IMR-90 (cell line): ENCODE measurements at regions not wholly inside any gene's neighbourhood (a gene's known extent, or its start where the extent isn't known, plus 50 kb on each side); places are given as distances from the start of the nearest gene placed in this dataset.

Source experiments
- ATAC-seq: fragments of 200-7000 bp; cut with Tn5 transposase; 2 replicates; pipeline ENCODE4 v1.9.1; 2020; ENCODE audit warnings: low read depth, mild to moderate bottlenecking, moderate library complexity
- BruUV-seq: library from RNA; stranded (reverse); fragments of 400-500 nt; replicated peaks from 2 replicates; lab custom pipeline; 2021; lab: Mats Ljungman, UMichigan
- CTCF ChIA-PET: fragments of 300-600 bp; formaldehyde crosslinking; extraction: SDS; loops from one replicate; lab custom pipeline; 2021; ENCODE audit warnings: antibody characterized with exemption; lab: Yijun Ruan, JAX
- POLR2A ChIA-PET: fragments of 300-600 bp; sonication (Branson Sonifier 250); formaldehyde crosslinking; loops from one replicate; lab custom pipeline; 2022; ENCODE audit warnings: antibody characterized with exemption; ENCODE audit not compliant: unreplicated experiment; lab: Charles Lee
- DNase-seq: peaks from one replicate; pipeline ENCODE4 v3.0.0; 2013
- H2AFZ ChIP-seq: replicated peaks from 2 replicates; pipeline ENCODE3; 2013; ENCODE audit warnings: low read length, mild to moderate bottlenecking; ENCODE audit not compliant: poor library complexity
- H2AK5ac ChIP-seq: 2 replicates; pipeline ENCODE4 v1.6.1; 2013; ENCODE audit warnings: low read depth, low read length, inconsistent platforms
- H2AK9ac ChIP-seq: replicated peaks from 2 replicates; pipeline ENCODE3; 2013; ENCODE audit warnings: mild to moderate bottlenecking, low read depth, low read length, moderate library complexity; ENCODE audit not compliant: poor library complexity
- H2BK120ac ChIP-seq: 2 replicates; pipeline ENCODE4 v1.6.1; 2013; ENCODE audit warnings: low read depth, low read length, inconsistent platforms
- H2BK15ac ChIP-seq: 3 replicates; pipeline ENCODE4 v1.6.1; 2013; ENCODE audit warnings: low read depth, low read length, inconsistent platforms
- H2BK20ac ChIP-seq: 2 replicates; pipeline ENCODE4 v1.6.1; 2013; ENCODE audit warnings: low read depth, mild to moderate bottlenecking, inconsistent platforms, low read length, moderate library complexity
- H2BK5ac ChIP-seq: 2 replicates; pipeline ENCODE4 v1.6.1; 2013; ENCODE audit warnings: mild to moderate bottlenecking, low read depth, low read length, inconsistent platforms; ENCODE audit not compliant: poor library complexity, severe bottlenecking
- H3K14ac ChIP-seq: replicated peaks from 2 replicates; pipeline ENCODE4 v1.6.1; 2013; ENCODE audit warnings: low read depth, low read length, inconsistent platforms
- H3K18ac ChIP-seq: 2 replicates; pipeline ENCODE4 v1.6.1; 2013; ENCODE audit warnings: low read depth, low read length, control low read depth
- H3K23ac ChIP-seq: 2 replicates; pipeline ENCODE4 v1.6.1; 2013; ENCODE audit warnings: low read depth, low read length, inconsistent platforms
- H3K27ac ChIP-seq: 2 replicates; pipeline ENCODE4 v1.5.1; 2013; ENCODE audit warnings: mild to moderate bottlenecking, control low read depth, low read length; ENCODE audit not compliant: insufficient read depth
- H3K27me3 ChIP-seq: 2 replicates; pipeline ENCODE4 v1.6.1; 2013; ENCODE audit warnings: low read length; ENCODE audit not compliant: control insufficient read depth, insufficient read depth
- H3K36me3 ChIP-seq: 2 replicates; pipeline ENCODE4 v1.6.1; 2013; ENCODE audit warnings: low read length, mixed read lengths; ENCODE audit not compliant: control insufficient read depth, insufficient read depth
- H3K4ac ChIP-seq: 2 replicates; pipeline ENCODE4 v1.6.1; 2013; ENCODE audit warnings: low read depth, low read length, inconsistent platforms
- H3K4me1 ChIP-seq: 2 replicates; pipeline ENCODE4 v1.6.1; 2013; ENCODE audit warnings: low read length, mixed read lengths; ENCODE audit not compliant: control insufficient read depth, insufficient read depth
- H3K4me2 ChIP-seq: 2 replicates; pipeline ENCODE4 v1.6.1; 2013; ENCODE audit warnings: low read depth, mild to moderate bottlenecking, control low read depth, low read length, moderate library complexity
- H3K4me3 ChIP-seq: 2 replicates; pipeline ENCODE4 v1.5.1; 2013; ENCODE audit warnings: low read depth, mild to moderate bottlenecking, control low read depth, low read length, moderate library complexity; ENCODE audit not compliant: insufficient read depth
- H3K56ac ChIP-seq: 2 replicates; pipeline ENCODE4 v1.6.1; 2013; ENCODE audit warnings: low read length, inconsistent platforms; ENCODE audit not compliant: insufficient read depth; ENCODE audit errors: extremely low read depth
- H3K79me1 ChIP-seq, 2 experiments: 2 replicates each; pipeline ENCODE4 v1.6.1; 2013; ENCODE audit warnings: low read length in 2 of 2, inconsistent platforms in 1 of 2, low read depth in 1 of 2
- H3K9ac ChIP-seq: 2 replicates; pipeline ENCODE4 v1.6.1; 2013; ENCODE audit warnings: low read depth, low read length, control low read depth
- H3K9me1 ChIP-seq: 2 replicates; pipeline ENCODE4 v1.6.1; 2013; ENCODE audit warnings: low read length, inconsistent platforms; ENCODE audit not compliant: insufficient read depth
- H3K9me3 ChIP-seq: 2 replicates; pipeline ENCODE4 v1.6.1; 2013; ENCODE audit warnings: low read length; ENCODE audit not compliant: control insufficient read depth, insufficient read depth
- H4K20me1 ChIP-seq: 2 replicates; pipeline ENCODE4 v1.6.1; 2013; ENCODE audit warnings: low read length, inconsistent platforms; ENCODE audit not compliant: insufficient read depth
- H4K5ac ChIP-seq: 2 replicates; pipeline ENCODE4 v1.6.1; 2013; ENCODE audit warnings: mild to moderate bottlenecking, low read depth, low read length, control low read depth
- H4K8ac ChIP-seq, 2 experiments: 2 replicates each; pipeline ENCODE4 v1.6.1; 2013; ENCODE audit warnings: low read depth in 2 of 2, low read length in 2 of 2, control low read depth in 1 of 2, inconsistent platforms in 1 of 2
- H4K91ac ChIP-seq: 2 replicates; pipeline ENCODE4 v1.6.1; 2013; ENCODE audit warnings: low read depth, low read length, inconsistent platforms; ENCODE audit not compliant: insufficient read depth
- CEBPB ChIP-seq: IDR thresholded peaks from 2 replicates; pipeline ENCODE4 v1.6.1; 2012; ENCODE audit warnings: low read depth, low read length, improper control_type of control experiment
- CHD1 ChIP-seq: IDR thresholded peaks from 2 replicates; pipeline ENCODE4 v1.6.1; 2012; ENCODE audit warnings: low read depth, low read length, improper control_type of control experiment
- CTCF ChIP-seq: conservative IDR thresholded peaks from 2 replicates; pipeline ENCODE4 v1.5.1; 2012; ENCODE audit warnings: mild to moderate bottlenecking, low read depth, low read length, improper control_type of control experiment
- FOS ChIP-seq: fragments of 150-350 bp; IDR thresholded peaks from 2 replicates; pipeline ENCODE4 v1.6.1; 2016; ENCODE audit warnings: low read depth, low read length
- RAD21 ChIP-seq: IDR thresholded peaks from 2 replicates; pipeline ENCODE4 v1.6.1; 2012; ENCODE audit warnings: low read length, improper control_type of control experiment
- RCOR1 ChIP-seq: IDR thresholded peaks from 2 replicates; pipeline ENCODE4 v1.6.1; 2012; ENCODE audit warnings: mild to moderate bottlenecking, low read length, improper control_type of control experiment; ENCODE audit not compliant: insufficient replicate concordance
- RFX5 ChIP-seq: IDR thresholded peaks from 2 replicates; pipeline ENCODE4 v1.8.0; 2012; ENCODE audit warnings: low read depth, mild to moderate bottlenecking, low read length, moderate library complexity
- SMC3 ChIP-seq: fragments of 150-350 bp; IDR thresholded peaks from 2 replicates; pipeline ENCODE4 v1.6.1; 2016; ENCODE audit warnings: low read depth, mild to moderate bottlenecking, antibody characterized with exemption, low read length, moderate library complexity
- USF2 ChIP-seq: fragments of 150-350 bp; IDR thresholded peaks from 2 replicates; pipeline ENCODE4 v1.6.1; 2017; ENCODE audit warnings: mild to moderate bottlenecking, antibody characterized with exemption, low read length, low read depth
- WGBS, 2 experiments: methylation state at CpG; one replicate each; pipeline versions ENCODE4 v1.1.5 to v1.1.7; 2013; ENCODE audit warnings: missing lambda C conversion rate in 2 of 2; ENCODE audit not compliant: insufficient read length in 1 of 2; ENCODE audit errors: extremely low coverage in 2 of 2; 5-methylcytosine and 5-hydroxymethylcytosine counted together
- dilution Hi-C: fragments of 300-500 bp; cut with HindIII; formaldehyde crosslinking; loops from one replicate; pipeline ENCODE4 v1.14.3; 2018; ENCODE audit warnings: low sequenced_read_pairs; ENCODE audit not compliant: unreplicated experiment
- in situ Hi-C: fragments of 300-500 bp; cut with MboI; formaldehyde crosslinking; loops from 3 replicates; pipeline ENCODE4 v1.14.3; 2019; ENCODE audit warnings: low sequenced_read_pairs, inconsistent platforms, mixed read lengths
- intact Hi-C: fragments of 100-400 bp; cut with micrococcal nuclease; formaldehyde crosslinking; loops from 2 replicates; pipeline ENCODE4 v1.10.0; 2022

DNA sequence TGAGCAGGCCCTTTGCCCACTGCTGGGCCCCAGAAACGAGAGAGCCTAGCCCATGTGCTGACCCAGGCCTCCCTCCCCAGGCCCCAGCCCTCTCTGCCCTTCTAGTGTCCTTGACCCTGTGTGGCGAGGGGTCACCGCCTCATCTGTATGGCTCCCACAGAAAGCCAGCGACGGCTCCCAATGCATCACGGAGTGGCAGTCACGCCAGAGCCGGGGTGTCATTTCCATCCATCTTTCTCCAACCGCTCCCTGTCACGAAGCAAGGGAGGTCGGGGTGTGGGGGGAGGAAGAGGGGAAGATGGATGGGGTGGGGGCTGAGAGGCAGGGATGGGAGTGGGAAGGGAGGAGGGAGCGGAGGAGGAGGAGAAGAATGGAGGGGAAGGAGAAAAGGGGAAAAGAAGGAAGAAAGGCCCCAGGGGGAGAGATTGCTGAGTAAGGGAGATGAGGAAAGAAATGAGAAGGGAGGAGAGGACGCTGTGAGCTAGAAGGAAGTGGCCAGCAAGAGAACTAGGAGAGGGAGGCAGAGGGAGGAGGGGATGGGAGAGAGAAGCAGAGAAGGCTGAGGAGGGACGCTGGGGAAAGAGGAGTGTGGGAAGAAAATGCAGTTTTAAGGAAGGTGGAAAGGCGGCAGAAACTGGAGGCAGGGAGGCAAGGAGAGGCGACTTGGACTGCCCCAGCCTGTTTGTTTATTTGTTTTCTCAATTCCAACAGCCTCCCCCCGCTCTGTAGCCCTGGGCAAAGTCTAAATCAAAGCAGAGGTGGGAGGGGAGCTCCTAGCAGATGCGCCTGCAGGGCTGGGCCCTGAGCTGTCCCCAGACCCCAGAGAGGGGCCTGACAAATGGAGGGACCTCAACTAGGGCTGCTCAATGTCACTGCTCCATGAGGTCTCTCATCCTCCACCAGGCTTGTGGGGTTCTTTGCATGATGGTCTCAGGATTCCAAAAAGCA, 75.5 kb upstream of the LHX5 start:
- no peaks in the 10 kb centered on the region for H3K27me3 ChIP-seq
- ATAC-seq, result no peak
- POLR2A ChIA-PET, result no interaction called here
- intact Hi-C loops, result no loop called here
- H4K20me1 ChIP-seq, result no peaks in the 10 kb centered on the region
- BruUV-seq, result no TSS peak
- dilution Hi-C loops, result no loop called here
- no peak overlapping the region for H3K4me3 ChIP-seq
- H3K9me3 ChIP-seq, result no peaks in the 10 kb centered on the region; the same call in 1 of the 2 replicates
- TF ChIP-seq FOS, result no peak
- no peak for TF ChIP-seq CTCF
- TF ChIP-seq RCOR1, result no peak
- TF ChIP-seq USF2, result no peak
- TF ChIP-seq RAD21, result no peak
- no peak for TF ChIP-seq RFX5
- TF ChIP-seq SMC3, result no peak
- TF ChIP-seq CEBPB, result no peak
- TF ChIP-seq CHD1, result no peak
- no peak overlapping the region for H2BK120ac ChIP-seq
- DNase-seq, result no peak
- no peak overlapping the region for H2BK5ac ChIP-seq
- H3K79me1 ChIP-seq, result no peaks in the 10 kb centered on the region
- H3K4me1 ChIP-seq, result no peaks in the 10 kb centered on the region
- no peak overlapping the region for H3K9ac ChIP-seq
- no peak overlapping the region for H2AK5ac ChIP-seq
- no peak overlapping the region for H3K4ac ChIP-seq
- H4K91ac ChIP-seq, result no peak overlapping the region
- H3K4me2 ChIP-seq, result no peak overlapping the region
- no peaks in the 10 kb centered on the region for H3K36me3 ChIP-seq
- H2AFZ ChIP-seq, result no peak overlapping the region
- H3K14ac ChIP-seq, result no peak overlapping the region
- H3K18ac ChIP-seq, result no peak overlapping the region
- H3K23ac ChIP-seq, result no peak overlapping the region
- in situ Hi-C loops, result no loop called here
- no peaks in the 10 kb centered on the region for H3K9me1 ChIP-seq
- no peak overlapping the region for H2BK15ac ChIP-seq
- H3K27ac ChIP-seq, result no peak overlapping the region
- WGBS, 2 experiments, result 15 to 100% methylated on average over 1 to 2 of the region's 18 CpGs
- H4K8ac ChIP-seq, result no peak overlapping the region
- no peak overlapping the region for H2BK20ac ChIP-seq
- no peak overlapping the region for H4K5ac ChIP-seq
- no peak overlapping the region for H2AK9ac ChIP-seq
- H3K56ac ChIP-seq, result no peak overlapping the region
- CTCF ChIA-PET, result no interaction called here
